ENCODE measurements at regions not wholly inside any gene's neighbourhood (a gene's known extent, or its start where the extent isn't known, plus 50 kb on each side); places are given as distances from the start of the nearest gene placed in this dataset.
"Not testable (repeated sequence)": the region's sequence is repeated elsewhere in the genome, so short reads cannot be mapped to it uniquely, and the experiment has no call there.

DNA sequence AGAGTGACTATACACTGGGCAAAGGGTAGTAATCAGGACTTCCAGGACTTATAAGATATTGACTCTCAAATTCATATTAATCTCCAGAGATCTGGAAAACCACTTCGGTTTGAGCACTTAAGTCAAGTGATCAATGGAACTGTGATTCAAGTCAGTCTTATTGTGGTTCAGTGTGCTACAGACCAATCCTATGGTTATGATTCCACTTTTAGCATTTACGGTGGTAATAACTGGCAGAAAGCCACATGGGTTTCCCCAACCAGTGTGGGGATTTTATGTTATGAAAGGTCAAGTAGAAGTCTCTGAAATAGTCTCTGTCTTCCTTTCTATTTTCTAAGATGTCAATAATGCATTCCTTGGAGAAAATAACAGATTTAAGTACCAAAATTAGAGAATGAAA, 151.3 kb upstream of the NEGR1 start:
- Mint-ChIP-seq H3K4me1 (ENCODE audit: low read depth) (no peaks in the 10 kb centered on the region), H3K36me3 (ENCODE audit: low read depth) (no peaks in the 10 kb centered on the region), H3K9me3 (peaks cover 2% of the 10 kb centered on the region), H3K27ac (no peak overlapping the region), H3K27me3 (no peaks in the 10 kb centered on the region), H3K4me3 (no peak overlapping the region)
- TF ChIP-seq, protein P1, sequence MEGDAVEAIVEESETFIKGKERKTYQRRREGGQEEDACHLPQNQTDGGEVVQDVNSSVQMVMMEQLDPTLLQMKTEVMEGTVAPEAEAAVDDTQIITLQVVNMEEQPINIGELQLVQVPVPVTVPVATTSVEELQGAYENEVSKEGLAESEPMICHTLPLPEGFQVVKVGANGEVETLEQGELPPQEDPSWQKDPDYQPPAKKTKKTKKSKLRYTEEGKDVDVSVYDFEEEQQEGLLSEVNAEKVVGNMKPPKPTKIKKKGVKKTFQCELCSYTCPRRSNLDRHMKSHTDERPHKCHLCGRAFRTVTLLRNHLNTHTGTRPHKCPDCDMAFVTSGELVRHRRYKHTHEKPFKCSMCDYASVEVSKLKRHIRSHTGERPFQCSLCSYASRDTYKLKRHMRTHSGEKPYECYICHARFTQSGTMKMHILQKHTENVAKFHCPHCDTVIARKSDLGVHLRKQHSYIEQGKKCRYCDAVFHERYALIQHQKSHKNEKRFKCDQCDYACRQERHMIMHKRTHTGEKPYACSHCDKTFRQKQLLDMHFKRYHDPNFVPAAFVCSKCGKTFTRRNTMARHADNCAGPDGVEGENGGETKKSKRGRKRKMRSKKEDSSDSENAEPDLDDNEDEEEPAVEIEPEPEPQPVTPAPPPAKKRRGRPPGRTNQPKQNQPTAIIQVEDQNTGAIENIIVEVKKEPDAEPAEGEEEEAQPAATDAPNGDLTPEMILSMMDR (IDR thresholded peaks at IDR 0.05): no peak
- peak; percentile 7 for DNase-seq
- ChIA-PET POLR2A (no interaction called here), CTCF (no interaction called here)
- no peak for ATAC-seq
- intact Hi-C loops (cut with micrococcal nuclease): no loop called here

DNA sequence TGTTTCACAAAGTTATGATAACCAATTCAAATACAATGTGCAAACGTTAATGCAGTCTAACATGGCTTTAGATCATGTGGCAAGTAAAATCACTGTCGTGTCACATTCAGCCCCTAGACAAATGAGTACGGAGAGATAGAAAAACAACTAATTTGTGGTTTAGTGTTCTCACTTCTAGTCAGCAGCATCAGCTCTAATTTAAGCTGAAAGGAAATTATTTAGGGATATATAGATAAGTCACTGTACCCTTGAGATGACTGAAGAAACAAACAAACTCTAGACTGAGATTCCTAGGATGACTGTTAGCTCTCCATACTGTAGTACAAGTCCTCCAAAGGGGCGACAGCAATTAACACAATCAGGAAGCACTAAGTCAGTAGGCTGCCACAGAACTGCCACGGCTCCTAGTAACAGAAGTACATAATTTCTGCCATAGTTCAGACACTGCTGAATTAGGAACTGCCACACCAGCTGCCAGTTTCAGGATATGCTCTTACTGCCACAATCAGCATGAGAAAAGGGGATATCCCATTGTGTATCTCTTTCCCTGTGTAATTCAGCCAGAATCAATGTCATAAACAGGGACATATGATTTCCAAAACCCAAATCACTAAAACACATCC, 150.4 kb upstream of the NEGR1 start:
- TF ChIP-seq, protein P1 (IDR thresholded peaks at IDR 0.05): no peak
- Mint-ChIP-seq H3K9me3 (peaks cover 6% of the 10 kb centered on the region), H3K36me3 (ENCODE audit: low read depth) (no peaks in the 10 kb centered on the region), H3K27me3 (no peaks in the 10 kb centered on the region), H3K4me3 (no peak overlapping the region), H3K27ac (no peak overlapping the region), H3K4me1 (ENCODE audit: low read depth) (no peaks in the 10 kb centered on the region)
- CTCF ChIA-PET: no interaction called here
- intact Hi-C loops (cut with micrococcal nuclease): no loop called here
- DNase-seq (no peak), ATAC-seq (no peak)
- POLR2A ChIA-PET: no interaction called here

DNA sequence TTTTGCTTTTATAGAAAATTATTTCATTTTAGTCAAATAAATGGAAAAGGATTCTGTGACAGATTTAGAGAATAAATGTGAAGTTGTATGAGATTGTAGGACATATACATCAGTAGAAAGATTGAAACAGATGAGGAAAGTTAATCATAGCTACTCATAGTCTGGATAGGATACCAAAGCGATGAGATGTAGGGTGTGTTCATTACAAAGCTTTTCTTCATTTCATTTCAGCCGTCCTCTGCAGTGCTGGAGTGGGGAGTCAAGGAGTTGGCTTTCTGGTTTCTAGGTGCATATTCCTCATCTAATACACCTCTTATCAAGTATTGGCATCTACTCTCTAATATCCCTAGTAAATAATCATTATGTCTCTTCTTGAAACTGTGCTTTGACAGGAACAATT, 149.5 kb upstream of the NEGR1 start:
- Mint-ChIP-seq H3K27me3 (no peaks in the 10 kb centered on the region), H3K36me3 (ENCODE audit: low read depth) (no peaks in the 10 kb centered on the region), H3K4me3 (no peak overlapping the region), H3K27ac (no peak overlapping the region), H3K4me1 (ENCODE audit: low read depth) (no peaks in the 10 kb centered on the region), H3K9me3 (peaks cover 7% of the 10 kb centered on the region)
- no peak for DNase-seq
- no peak for ATAC-seq
- POLR2A ChIA-PET: no interaction called here
- intact Hi-C loops (cut with micrococcal nuclease): no loop called here
- TF ChIP-seq, protein P1 (IDR thresholded peaks at IDR 0.05): no peak
- CTCF ChIA-PET: no interaction called here

DNA sequence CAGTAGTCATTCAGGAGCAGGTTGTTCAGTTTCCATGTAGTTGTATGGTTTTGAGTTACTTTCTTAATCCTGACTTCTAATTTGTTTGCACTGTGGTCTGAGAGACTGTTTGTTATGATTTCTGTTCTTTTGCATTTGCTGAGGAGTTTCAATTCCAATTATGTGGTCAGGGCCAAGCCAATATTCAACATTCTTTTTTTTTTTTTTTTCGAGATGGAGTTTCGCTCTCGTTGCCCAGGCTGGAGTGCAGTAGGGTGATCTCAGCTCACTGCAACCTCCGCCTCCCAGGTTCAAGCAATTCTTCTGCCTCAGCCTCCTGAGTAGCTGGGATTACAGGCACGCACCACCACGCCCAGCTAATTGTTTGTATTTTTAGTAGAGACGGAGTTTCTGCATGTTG, 145.9 kb upstream of the NEGR1 start:
- H3K4me1 Mint-ChIP-seq (ENCODE audit: low read depth); CTCF ChIA-PET; H3K4me3 Mint-ChIP-seq; intact Hi-C loops (cut with micrococcal nuclease); H3K36me3 Mint-ChIP-seq (ENCODE audit: low read depth); H3K27me3 Mint-ChIP-seq; H3K27ac Mint-ChIP-seq; ATAC-seq; POLR2A ChIA-PET; DNase-seq: not testable (repeated sequence)
- peaks cover 18% of the 10 kb centered on the region for H3K9me3 Mint-ChIP-seq

DNA sequence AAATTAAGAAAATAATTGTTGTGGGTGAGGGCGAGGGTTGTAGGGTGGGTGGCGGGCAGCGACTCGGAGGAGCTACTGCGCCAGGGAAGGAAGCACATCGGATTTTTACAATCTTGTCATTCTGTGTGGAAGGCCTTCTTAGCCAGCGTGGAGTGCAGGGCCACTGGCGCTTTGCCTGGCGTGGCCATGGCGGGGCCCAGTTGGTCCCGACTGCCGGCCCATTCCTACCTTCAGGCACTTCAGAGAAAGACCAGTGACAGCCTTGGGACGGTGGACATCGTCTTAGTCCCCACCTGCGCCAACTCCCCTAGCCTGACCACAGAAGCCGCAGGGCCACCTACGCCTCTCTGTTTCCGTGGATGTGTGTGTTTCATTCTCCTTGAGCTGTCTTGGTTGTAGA, 136.9 kb upstream of the NEGR1 start:
- H3K27ac Mint-ChIP-seq: no peak overlapping the region
- CTCF ChIA-PET: no interaction called here

More for the DNA sequence above, 136.9 kb upstream of the NEGR1 start:
- no peaks in the 10 kb centered on the region for H3K4me1 Mint-ChIP-seq (ENCODE audit: low read depth)
- POLR2A ChIA-PET: no interaction called here
- H3K9me3 Mint-ChIP-seq: peaks cover 7% of the 10 kb centered on the region
- DNase-seq: no peak
- TF ChIP-seq, protein P1 (IDR thresholded peaks at IDR 0.05): no peak
- intact Hi-C loops (cut with micrococcal nuclease): no loop called here
- no peak for ATAC-seq
- H3K4me3 Mint-ChIP-seq: no peak overlapping the region
- H3K27me3 Mint-ChIP-seq: no peaks in the 10 kb centered on the region
- no peaks in the 10 kb centered on the region for H3K36me3 Mint-ChIP-seq (ENCODE audit: low read depth)

Measured in activated CD8-positive, alpha-beta T cell treated with anti-CD3 and anti-CD28 coated beads for 36 hours (primary cell).